Coronary artery (tissue), 2 donors: ENCODE measurements at regions not wholly inside any gene's neighbourhood (a gene's known extent, or its start where the extent isn't known, plus 50 kb on each side); places are given as distances from the start of the nearest gene placed in this dataset.
A peak's percentile ranks its signal among the peaks of the same experiment; 100 is the strongest.

ENCODE experiments used
- DNase-seq: peaks from one replicate; pipeline ENCODE4 v3.0.0-alpha.2; 2017; ENCODE audit warnings: low spot score
- H3K27ac ChIP-seq, 2 donors: fragments of 200-600 bp; sonication (generic); one replicate each; pipeline ENCODE4 v1.5.1; 2016 to 2019
- H3K4me3 ChIP-seq: fragments of 200-600 bp; sonication (generic); 2 replicates; pipeline ENCODE4 v1.5.1; 2016; ENCODE audit warnings: mild to moderate bottlenecking, moderate library complexity
- TF ChIP-seq, protein P1 (sequence below): fragments of 200-600 bp; sonication (generic); IDR thresholded peaks from one replicate; pipeline ENCODE4 v1.5.1; 2019; ENCODE audit warnings: antibody characterized with exemption

GRCh38 chr11:134476435-134477021, 64.5 kb upstream of the B3GAT1 start:
- TF ChIP-seq, protein P1, sequence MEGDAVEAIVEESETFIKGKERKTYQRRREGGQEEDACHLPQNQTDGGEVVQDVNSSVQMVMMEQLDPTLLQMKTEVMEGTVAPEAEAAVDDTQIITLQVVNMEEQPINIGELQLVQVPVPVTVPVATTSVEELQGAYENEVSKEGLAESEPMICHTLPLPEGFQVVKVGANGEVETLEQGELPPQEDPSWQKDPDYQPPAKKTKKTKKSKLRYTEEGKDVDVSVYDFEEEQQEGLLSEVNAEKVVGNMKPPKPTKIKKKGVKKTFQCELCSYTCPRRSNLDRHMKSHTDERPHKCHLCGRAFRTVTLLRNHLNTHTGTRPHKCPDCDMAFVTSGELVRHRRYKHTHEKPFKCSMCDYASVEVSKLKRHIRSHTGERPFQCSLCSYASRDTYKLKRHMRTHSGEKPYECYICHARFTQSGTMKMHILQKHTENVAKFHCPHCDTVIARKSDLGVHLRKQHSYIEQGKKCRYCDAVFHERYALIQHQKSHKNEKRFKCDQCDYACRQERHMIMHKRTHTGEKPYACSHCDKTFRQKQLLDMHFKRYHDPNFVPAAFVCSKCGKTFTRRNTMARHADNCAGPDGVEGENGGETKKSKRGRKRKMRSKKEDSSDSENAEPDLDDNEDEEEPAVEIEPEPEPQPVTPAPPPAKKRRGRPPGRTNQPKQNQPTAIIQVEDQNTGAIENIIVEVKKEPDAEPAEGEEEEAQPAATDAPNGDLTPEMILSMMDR: no peak
- H3K27ac ChIP-seq: no peak overlapping the region
- H3K4me3 ChIP-seq: no peak overlapping the region
- DNase-seq: no peak

DNA sequence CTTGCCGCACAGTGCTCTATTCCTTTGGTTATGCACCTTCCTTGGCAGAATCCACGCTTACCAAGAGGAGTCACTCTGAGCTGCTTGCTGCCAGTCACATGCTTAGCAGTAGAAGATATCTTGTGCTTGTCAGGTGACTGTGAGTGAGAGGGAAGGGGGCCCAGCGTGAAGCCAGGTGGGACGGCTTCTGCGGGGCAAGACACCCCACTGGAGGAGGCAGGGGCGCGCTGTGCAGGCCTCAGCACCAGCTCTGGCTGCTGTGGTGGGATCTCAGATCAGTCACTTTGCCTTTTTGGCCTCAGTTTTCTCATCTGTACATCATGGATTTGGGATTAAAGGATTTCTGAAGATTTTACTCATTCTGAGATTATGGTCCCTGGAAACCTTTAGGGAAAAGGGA, 63.9 kb upstream of the B3GAT1 start:
- no peak overlapping the region for H3K4me3 ChIP-seq
- H3K27ac ChIP-seq: no peak overlapping the region
- DNase-seq: no peak
- TF ChIP-seq, protein P1: no peak

DNA sequence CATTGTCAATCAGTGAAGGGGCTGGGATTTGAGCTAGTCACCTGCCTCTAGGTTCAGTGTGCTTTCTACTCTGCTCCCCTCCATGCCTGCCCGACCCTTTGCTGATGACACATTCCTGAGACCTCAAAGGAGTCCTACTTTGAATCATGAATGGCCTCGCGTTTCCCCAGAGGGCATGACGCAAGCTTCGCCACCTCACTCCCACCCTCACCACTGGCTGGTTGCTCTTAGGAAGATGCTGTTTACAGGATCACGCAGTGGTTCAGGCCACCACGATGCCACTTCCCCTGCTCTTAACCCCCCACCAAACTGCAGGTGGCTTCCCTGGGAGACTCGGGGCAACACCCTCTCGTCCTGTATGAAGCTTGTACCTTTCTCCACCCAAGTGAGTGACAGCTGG, 62.9 kb upstream of the B3GAT1 start:
- peak; percentile 47 for DNase-seq
- Histone ChIP-seq H3K27ac (no peak overlapping the region), H3K4me3 (no peak overlapping the region)
- TF ChIP-seq, protein P1: no peak

GRCh38 chr11:134474070-134474860, 62.2 kb upstream of the B3GAT1 start:
- TF ChIP-seq, protein P1: no peak
- Histone ChIP-seq H3K27ac (no peak overlapping the region), H3K4me3 (no peak overlapping the region)
- no peak for DNase-seq

- TF ChIP-seq, protein P1: no peak
- peak; percentile 62 for DNase-seq
- no peak overlapping the region for H3K27ac ChIP-seq
- no peak overlapping the region for H3K4me3 ChIP-seq
Observed at GRCh38 chr11:134471716-134472455, 59.8 kb upstream of the B3GAT1 start.

DNA sequence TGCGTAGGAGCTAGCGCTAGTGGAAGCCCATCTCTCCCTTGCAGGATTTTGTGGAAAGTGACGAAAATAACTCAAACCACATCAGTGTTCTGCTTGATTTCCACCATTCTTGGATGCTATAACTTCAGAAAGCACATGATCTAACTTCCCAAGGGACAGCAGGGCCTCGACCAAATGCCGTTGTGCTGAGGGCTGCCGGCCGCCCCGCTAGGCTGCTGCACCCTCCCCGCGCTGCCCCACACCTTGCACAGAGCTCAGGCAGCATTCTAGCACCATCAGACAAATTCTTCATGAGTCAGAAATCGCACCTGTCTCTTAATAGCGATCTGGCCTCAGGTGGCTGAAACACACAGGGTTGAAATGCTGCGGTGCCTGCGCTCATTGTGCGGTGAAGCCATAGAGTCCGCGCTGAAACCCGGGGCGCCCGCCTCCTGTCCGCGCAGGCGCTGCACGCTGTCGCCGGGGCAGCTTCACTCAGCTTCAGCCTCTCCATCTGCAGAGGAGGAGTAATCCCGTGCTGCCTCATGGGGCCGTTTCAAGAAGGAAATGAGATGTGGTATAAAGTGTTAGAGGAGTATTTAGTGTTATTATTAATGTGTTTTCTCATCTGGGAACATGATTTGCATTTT, 59.2 kb upstream of the B3GAT1 start:
- Histone ChIP-seq H3K27ac (no peak overlapping the region), H3K4me3 (no peak overlapping the region)
- DNase-seq: peak; percentile 26
- TF ChIP-seq, protein P1: no peak
